ENCODE measurements at regions not wholly inside any gene's neighbourhood (a gene's known extent, or its start where the extent isn't known, plus 50 kb on each side); places are given as distances from the start of the nearest gene placed in this dataset.

GRCh38 chr5:3282841-3283240 is 312.8 kb upstream of the IRX1 start:
- no peaks in the 10 kb centered on the region for H3K36me3 ChIP-seq (ENCODE audit: control insufficient read depth in 2 of 4, insufficient read depth in 4 of 4, low read length in 3 of 4)
- 0 out of 7 replicates have a peak, but pooled peaks cover 0 to 2% (median 0%) of the 10 kb centered on the region in 4 experiments for H3K27me3 ChIP-seq (replicated peaks in 1 of 4; ENCODE audit: control insufficient read depth in 3 of 4, extremely low read depth in 1 of 4, insufficient read depth in 3 of 4, low read length in 3 of 4)
- H3K4me3 ChIP-seq (ENCODE audit: extremely low read depth in 1 of 4, insufficient read depth in 2 of 4, low read depth in 3 of 4, low read length in 4 of 4): no peak overlapping the region
- FAIRE-seq: no peak
- no peak overlapping the region for H3K9ac ChIP-seq (replicated peaks in 1 of 4; ENCODE audit: extremely low read depth in 1 of 4, low read depth in 3 of 4, low read length in 3 of 4)
- H3K4ac ChIP-seq (replicated peaks; ENCODE audit: insufficient read length, low read depth, low read length): no peak overlapping the region
- 92% methylated on average over 18 of the region's 20 CpGs; no CpG with 5 or more reads in 1 of the 2 experiments for WGBS, 2 experiments (ENCODE audit: extremely low coverage in 1 of 2, insufficient coverage in 1 of 2, insufficient read length in 1 of 2, insufficient replicate concordance in 2 of 2, low coverage in 1 of 2, low lambda C conversion rate in 2 of 2, missing lambda C conversion rate in 1 of 2)
- H2BK120ac ChIP-seq (replicated peaks; ENCODE audit: low read depth, low read length): no peak overlapping the region
- no peak overlapping the region for H2BK20ac ChIP-seq (ENCODE audit: low read length)
- no peak overlapping the region for H4K8ac ChIP-seq (ENCODE audit: extremely low read depth, insufficient read depth, low read length)
- H3K27ac ChIP-seq (ENCODE audit: low read depth, low read length): no peak overlapping the region
- no peak overlapping the region for H3K56ac ChIP-seq (replicated peaks; ENCODE audit: insufficient read length, low read depth, low read length)
- H3K9me3 ChIP-seq (ENCODE audit: insufficient read depth in 2 of 2, low read depth in 1 of 2, low read length in 1 of 2): no peaks in the 10 kb centered on the region
- no peaks in the 10 kb centered on the region for H4K20me1 ChIP-seq (replicated peaks in 1 of 2; ENCODE audit: control insufficient read depth in 1 of 2, insufficient read depth in 2 of 2, low read length in 2 of 2)
- no peak overlapping the region for H3K4me2 ChIP-seq (ENCODE audit: insufficient read depth in 1 of 2, low read depth in 2 of 2, low read length in 2 of 2)
- no peak overlapping the region for H3K18ac ChIP-seq (ENCODE audit: extremely low read depth, low read length)
- peaks cover 0 to 4% (median 0%) of the 10 kb centered on the region in 4 experiments; a peak in 2 of 7 replicates for H3K4me1 ChIP-seq (replicated peaks in 1 of 4; ENCODE audit: control insufficient read depth in 3 of 4, insufficient read depth in 4 of 4, low read length in 3 of 4)
- H4K91ac ChIP-seq (replicated peaks; ENCODE audit: insufficient read length, low read length): no peak overlapping the region
- peaks cover 3% of the 10 kb centered on the region; the same call in 1 of the 2 replicates for H3K23me2 ChIP-seq (ENCODE audit: low read depth, low read length)
- ChIA-PET POLR2A (ENCODE audit: partially characterized antibody) (no interaction called here), CTCF (ENCODE audit: partially characterized antibody) (interaction anchor here (1.0 kb wide), 1 partner anchor 83 kb away, joined by 3 read pairs; no protein-coding TSS in a partner anchor)
- H2AK5ac ChIP-seq (ENCODE audit: low read depth, low read length): no peak overlapping the region
- no peak overlapping the region for H2AFZ ChIP-seq (ENCODE audit: low read length)
- H3K79me1 ChIP-seq (ENCODE audit: low read depth, low read length): no peaks in the 10 kb centered on the region; the same call in 1 of the 2 replicates
- DNase-seq (ENCODE audit: low read depth in 1 of 2, low spot score in 2 of 2): no peak
- no peak overlapping the region for H4K5ac ChIP-seq (ENCODE audit: insufficient read length, low read depth, low read length)
- H2BK15ac ChIP-seq (ENCODE audit: low read length): peak overlapping the region; percentile 72; the same call in 1 of the 2 replicates
- H3K14ac ChIP-seq (ENCODE audit: insufficient read length): no peak overlapping the region
- peak overlapping the region; percentile 90; the same call in 1 of the 2 replicates for H2BK12ac ChIP-seq (ENCODE audit: low read depth, low read length)
- no peak overlapping the region for H3K23ac ChIP-seq (ENCODE audit: insufficient read length)
- no peaks in the 10 kb centered on the region for H3K79me2 ChIP-seq (ENCODE audit: control insufficient read depth in 1 of 2, insufficient read depth in 2 of 2, low read length in 2 of 2)
- H2BK5ac ChIP-seq (ENCODE audit: low read depth, low read length): peak overlapping the region; percentile 12; the same call in 1 of the 2 replicates
- TF ChIP-seq RNF2 (IDR thresholded peaks at IDR 0.05; ENCODE audit: borderline replicate concordance, low read depth, low read length, missing control alignments, poor library complexity, severe bottlenecking): no peak
- TF ChIP-seq CBX8 (IDR thresholded peaks at IDR 0.05; ENCODE audit: borderline replicate concordance, low read depth, low read length): no peak
- no peak for TF ChIP-seq ATF2 (IDR thresholded peaks at IDR 0.05; ENCODE audit: low read length)
- TF ChIP-seq POLR2A (IDR thresholded peaks at IDR 0.05; ENCODE audit: control extremely low read depth in 1 of 2, low read depth in 2 of 2, low read length in 2 of 2): no peak
- TF ChIP-seq ASH2L (IDR thresholded peaks at IDR 0.05; ENCODE audit: low read length): no peak
- TF ChIP-seq RXRA (IDR thresholded peaks at IDR 0.05; ENCODE audit: insufficient read depth, low read depth, low read length): no peak
